ENCODE measurements at regions not wholly inside any gene's neighbourhood (a gene's known extent, or its start where the extent isn't known, plus 50 kb on each side); places are given as distances from the start of the nearest gene placed in this dataset.

DNA sequence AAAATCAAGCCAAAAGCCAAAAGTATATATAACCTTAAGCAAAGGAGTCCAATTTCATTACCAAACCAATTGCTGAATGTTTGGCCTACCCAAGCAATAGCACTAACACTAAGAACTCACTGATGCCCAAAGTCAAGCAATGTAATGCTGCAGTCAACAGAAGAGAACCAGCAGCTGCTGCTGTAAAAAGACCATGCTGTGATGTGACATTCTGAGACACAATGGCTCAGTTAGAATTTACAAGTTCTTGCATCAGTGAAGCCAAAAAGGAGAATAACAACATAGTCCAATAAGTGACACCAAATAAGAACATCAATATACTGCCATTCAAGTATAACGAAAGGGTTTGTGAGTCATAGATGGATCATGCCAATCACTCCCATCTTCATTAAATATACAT lies 514.0 kb upstream of the DIAPH2 start:
- Histone ChIP-seq H3K14ac (ENCODE audit: low read length in 2 of 2) (no peak overlapping the region), H3K4me1 (ENCODE audit: control insufficient read depth, insufficient read depth, low read depth, low read length) (no peaks in the 10 kb centered on the region), H2BK12ac (ENCODE audit: low read length in 2 of 2) (no peak overlapping the region), H3K27ac (ENCODE audit: low read length, poor library complexity, severe bottlenecking) (no peak overlapping the region), H2BK120ac (ENCODE audit: low read depth, low read length) (no peak overlapping the region), H3K23ac (ENCODE audit: low read length in 2 of 2) (no peak overlapping the region), H3K4me2 (ENCODE audit: low read length, poor library complexity, severe bottlenecking) (no peak overlapping the region), H3K79me1 (replicated peaks; ENCODE audit: low read length, poor library complexity, severe bottlenecking) (no peaks in the 10 kb centered on the region), H3K4ac (ENCODE audit: low read depth in 1 of 2, low read length in 2 of 2) (no peak overlapping the region), H3K9ac (ENCODE audit: low read length) (no peak overlapping the region), H3K9me3 (ENCODE audit: control insufficient read depth, low read length) (no peaks in the 10 kb centered on the region), H3K4me3 (ENCODE audit: insufficient read depth in 1 of 2, low read depth in 1 of 2, low read length in 2 of 2) (no peak overlapping the region), H2BK5ac (ENCODE audit: low read depth, low read length, poor library complexity, severe bottlenecking) (no peak overlapping the region), H3K36me3 (ENCODE audit: control insufficient read depth in 1 of 2, insufficient read depth in 2 of 2, low read depth in 1 of 2, low read length in 2 of 2) (no peaks in the 10 kb centered on the region), H4K8ac (ENCODE audit: low read length) (no peak overlapping the region), H3K27me3 (ENCODE audit: control insufficient read depth in 1 of 2, insufficient read depth in 1 of 2, low read length in 2 of 2) (no peaks in the 10 kb centered on the region), H3K18ac (ENCODE audit: low read depth in 1 of 2, low read length in 2 of 2) (no peak overlapping the region), H2BK15ac (ENCODE audit: low read depth, poor library complexity, severe bottlenecking) (no peak overlapping the region), H4K91ac (ENCODE audit: low read length) (no peak overlapping the region), H2AFZ (ENCODE audit: low read depth, low read length) (no peak overlapping the region), H2AK5ac (ENCODE audit: low read length, severe bottlenecking) (no peak overlapping the region)
- DNase-seq = no peak
- 71% methylated on average over 1 of the region's 1 CpG for WGBS

DNA sequence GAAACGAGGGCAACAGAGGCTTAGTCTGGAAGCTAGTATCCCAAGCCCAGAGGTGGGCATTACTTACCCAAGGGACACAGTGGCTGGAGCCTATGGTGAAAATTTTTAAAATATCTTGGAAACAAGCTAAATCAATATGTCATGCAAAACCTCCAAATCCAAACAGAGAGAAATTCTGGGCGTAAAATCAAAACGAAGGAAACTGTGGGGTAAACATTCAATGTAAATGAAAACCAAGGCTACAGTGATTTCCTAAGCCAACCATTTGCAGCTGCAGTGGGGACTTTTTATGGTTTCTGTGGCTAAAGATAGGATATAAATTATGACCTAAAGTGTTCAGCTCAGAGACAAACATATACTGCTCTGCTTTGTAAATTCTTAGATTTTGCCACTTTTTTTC lies 507.7 kb upstream of the DIAPH2 start:
- WGBS = no CpG with 5 or more reads among the region's 3 CpGs
- no peak overlapping the region for H3K4me2 ChIP-seq (ENCODE audit: low read length, poor library complexity, severe bottlenecking)
- no peaks in the 10 kb centered on the region for H3K4me1 ChIP-seq (ENCODE audit: control insufficient read depth, insufficient read depth, low read depth, low read length)
- no peak overlapping the region for H3K18ac ChIP-seq (ENCODE audit: low read depth in 1 of 2, low read length in 2 of 2)
- no peaks in the 10 kb centered on the region for H3K9me3 ChIP-seq (ENCODE audit: control insufficient read depth, low read length)
- no peak overlapping the region for H2AFZ ChIP-seq (ENCODE audit: low read depth, low read length)
- H4K91ac ChIP-seq (ENCODE audit: low read length) = no peak overlapping the region
- H3K9ac ChIP-seq (ENCODE audit: low read length) = no peak overlapping the region
- H3K14ac ChIP-seq (ENCODE audit: low read length in 2 of 2) = no peak overlapping the region
- no peak overlapping the region for H3K27ac ChIP-seq (ENCODE audit: low read length, poor library complexity, severe bottlenecking)
- H2AK5ac ChIP-seq (ENCODE audit: low read length, severe bottlenecking) = no peak overlapping the region
- no peak overlapping the region for H4K8ac ChIP-seq (ENCODE audit: low read length)
- no peak overlapping the region for H3K23ac ChIP-seq (ENCODE audit: low read length in 2 of 2)
- H3K27me3 ChIP-seq (ENCODE audit: control insufficient read depth in 1 of 2, insufficient read depth in 1 of 2, low read length in 2 of 2) = no peaks in the 10 kb centered on the region
- H3K4me3 ChIP-seq (ENCODE audit: insufficient read depth in 1 of 2, low read depth in 1 of 2, low read length in 2 of 2) = no peak overlapping the region
- no peak overlapping the region for H2BK12ac ChIP-seq (ENCODE audit: low read length in 2 of 2)
- H3K36me3 ChIP-seq (ENCODE audit: control insufficient read depth in 1 of 2, insufficient read depth in 2 of 2, low read depth in 1 of 2, low read length in 2 of 2) = no peaks in the 10 kb centered on the region
- H3K79me1 ChIP-seq (replicated peaks; ENCODE audit: low read length, poor library complexity, severe bottlenecking) = no peaks in the 10 kb centered on the region
- H2BK120ac ChIP-seq (ENCODE audit: low read depth, low read length) = no peak overlapping the region
- H2BK5ac ChIP-seq (ENCODE audit: low read depth, low read length, poor library complexity, severe bottlenecking) = no peak overlapping the region
- peak; percentile 30 for DNase-seq
- no peak overlapping the region for H3K4ac ChIP-seq (ENCODE audit: low read depth in 1 of 2, low read length in 2 of 2)
- H2BK15ac ChIP-seq (ENCODE audit: low read depth, poor library complexity, severe bottlenecking) = no peak overlapping the region

DNA sequence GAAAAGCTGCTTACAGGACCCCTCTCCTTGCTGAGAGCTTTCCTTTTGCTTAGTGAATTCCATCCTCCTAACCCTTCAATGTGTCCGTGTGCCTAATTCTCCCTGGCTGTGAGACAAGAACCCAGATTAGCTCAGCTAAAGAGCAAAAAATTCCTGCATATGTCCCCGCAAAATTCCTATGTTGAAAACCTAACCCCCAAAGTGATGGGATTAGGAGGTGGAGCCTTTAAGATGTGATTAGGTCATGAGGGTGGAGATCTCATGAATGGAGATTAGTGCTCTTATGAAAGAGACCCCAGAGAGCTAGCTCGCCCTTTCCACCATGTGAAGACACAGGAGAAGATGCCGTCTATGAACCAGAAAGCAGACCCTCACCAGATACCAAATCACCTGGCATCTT lies 503.0 kb upstream of the DIAPH2 start:
- Histone ChIP-seq H3K27me3 (ENCODE audit: control insufficient read depth in 1 of 2, insufficient read depth in 1 of 2, low read length in 2 of 2) (no peaks in the 10 kb centered on the region), H3K9ac (ENCODE audit: low read length) (no peak overlapping the region), H2AFZ (ENCODE audit: low read depth, low read length) (no peak overlapping the region), H2BK12ac (ENCODE audit: low read length in 2 of 2) (no peak overlapping the region), H3K79me1 (replicated peaks; ENCODE audit: low read length, poor library complexity, severe bottlenecking) (no peaks in the 10 kb centered on the region), H2BK120ac (ENCODE audit: low read depth, low read length) (no peak overlapping the region), H3K18ac (ENCODE audit: low read depth in 1 of 2, low read length in 2 of 2) (no peak overlapping the region), H2BK15ac (ENCODE audit: low read depth, poor library complexity, severe bottlenecking) (no peak overlapping the region), H3K4me2 (ENCODE audit: low read length, poor library complexity, severe bottlenecking) (no peak overlapping the region), H3K4me3 (ENCODE audit: insufficient read depth in 1 of 2, low read depth in 1 of 2, low read length in 2 of 2) (no peak overlapping the region), H4K8ac (ENCODE audit: low read length) (no peak overlapping the region), H4K91ac (ENCODE audit: low read length) (no peak overlapping the region), H3K14ac (ENCODE audit: low read length in 2 of 2) (no peak overlapping the region), H2BK5ac (ENCODE audit: low read depth, low read length, poor library complexity, severe bottlenecking) (no peak overlapping the region), H3K4ac (ENCODE audit: low read depth in 1 of 2, low read length in 2 of 2) (no peak overlapping the region), H3K36me3 (ENCODE audit: control insufficient read depth in 1 of 2, insufficient read depth in 2 of 2, low read depth in 1 of 2, low read length in 2 of 2) (no peaks in the 10 kb centered on the region), H3K9me3 (ENCODE audit: control insufficient read depth, low read length) (no peaks in the 10 kb centered on the region), H3K23ac (ENCODE audit: low read length in 2 of 2) (no peak overlapping the region), H2AK5ac (ENCODE audit: low read length, severe bottlenecking) (no peak overlapping the region), H3K4me1 (ENCODE audit: control insufficient read depth, insufficient read depth, low read depth, low read length) (no peaks in the 10 kb centered on the region), H3K27ac (ENCODE audit: low read length, poor library complexity, severe bottlenecking) (no peak overlapping the region)
- DNase-seq = no peak
- no CpG with 5 or more reads among the region's 4 CpGs for WGBS

DNA sequence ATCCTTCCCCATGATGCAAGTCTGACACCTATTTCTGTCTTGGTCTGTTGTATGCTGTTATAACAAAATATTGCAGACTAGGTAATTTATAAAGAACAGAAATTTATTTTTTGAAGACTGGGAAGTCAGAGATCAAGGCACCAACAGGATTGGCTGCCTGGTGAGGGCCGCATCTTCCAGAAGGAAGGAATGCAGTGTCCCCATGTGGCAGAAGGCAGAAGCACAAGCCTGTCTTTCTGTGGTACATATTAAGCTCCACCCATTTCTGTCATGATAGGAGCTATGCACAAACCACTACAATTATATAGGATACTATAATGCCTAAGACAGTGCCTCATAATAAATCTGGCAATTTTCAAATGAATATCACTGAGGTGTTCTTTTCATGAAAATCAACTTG lies 502.3 kb upstream of the DIAPH2 start:
- H3K4ac ChIP-seq (ENCODE audit: low read depth in 1 of 2, low read length in 2 of 2) = no peak overlapping the region
- H3K4me3 ChIP-seq (ENCODE audit: insufficient read depth in 1 of 2, low read depth in 1 of 2, low read length in 2 of 2) = no peak overlapping the region
- H2BK120ac ChIP-seq (ENCODE audit: low read depth, low read length) = no peak overlapping the region
- no peaks in the 10 kb centered on the region for H3K9me3 ChIP-seq (ENCODE audit: control insufficient read depth, low read length)
- H3K23ac ChIP-seq (ENCODE audit: low read length in 2 of 2) = no peak overlapping the region
- H4K8ac ChIP-seq (ENCODE audit: low read length) = no peak overlapping the region
- H3K4me2 ChIP-seq (ENCODE audit: low read length, poor library complexity, severe bottlenecking) = no peak overlapping the region
- H2AFZ ChIP-seq (ENCODE audit: low read depth, low read length) = no peak overlapping the region
- H2AK5ac ChIP-seq (ENCODE audit: low read length, severe bottlenecking) = no peak overlapping the region
- H3K4me1 ChIP-seq (ENCODE audit: control insufficient read depth, insufficient read depth, low read depth, low read length) = no peaks in the 10 kb centered on the region
- H3K27me3 ChIP-seq (ENCODE audit: control insufficient read depth in 1 of 2, insufficient read depth in 1 of 2, low read length in 2 of 2) = no peaks in the 10 kb centered on the region
- DNase-seq = peak; percentile 35
- no peak overlapping the region for H3K18ac ChIP-seq (ENCODE audit: low read depth in 1 of 2, low read length in 2 of 2)
- H2BK5ac ChIP-seq (ENCODE audit: low read depth, low read length, poor library complexity, severe bottlenecking) = no peak overlapping the region
- no peak overlapping the region for H3K14ac ChIP-seq (ENCODE audit: low read length in 2 of 2)
- WGBS = 25% methylated on average over 1 of the region's 1 CpG
- no peak overlapping the region for H4K91ac ChIP-seq (ENCODE audit: low read length)
- no peak overlapping the region for H2BK12ac ChIP-seq (ENCODE audit: low read length in 2 of 2)
- no peak overlapping the region for H3K9ac ChIP-seq (ENCODE audit: low read length)
- H3K27ac ChIP-seq (ENCODE audit: low read length, poor library complexity, severe bottlenecking) = no peak overlapping the region
- no peaks in the 10 kb centered on the region for H3K36me3 ChIP-seq (ENCODE audit: control insufficient read depth in 1 of 2, insufficient read depth in 2 of 2, low read depth in 1 of 2, low read length in 2 of 2)
- H3K79me1 ChIP-seq (replicated peaks; ENCODE audit: low read length, poor library complexity, severe bottlenecking) = no peaks in the 10 kb centered on the region
- no peak overlapping the region for H2BK15ac ChIP-seq (ENCODE audit: low read depth, poor library complexity, severe bottlenecking)

All from mesenchymal stem cell (in vitro differentiated cells and primary cell).